Right renal cortex interstitium (tissue), 3 donors: ENCODE measurements at regions not wholly inside any gene's neighbourhood (a gene's known extent, or its start where the extent isn't known, plus 50 kb on each side); places are given as distances from the start of the nearest gene placed in this dataset.
"Not testable (repeated sequence)": the region's sequence is repeated elsewhere in the genome, so short reads cannot be mapped to it uniquely, and the experiment has no call there.

Source experiments
- DNase-seq, 3 donors: peaks; one replicate each; pipeline ENCODE4 v3.0.0-alpha.2; 2013; ENCODE audit warnings: low read depth in 3 of 3, low spot score in 2 of 3

- DNase-seq, result no peak
Observed at GRCh38 chr9:88596376-88596775, 61.4 kb downstream of the NXNL2 start.

- no peak for DNase-seq
Observed at GRCh38 chr9:88604836-88605511, 70.0 kb downstream of the NXNL2 start.

- peak in 1 of 3 donors; percentile 32 for DNase-seq
Observed at GRCh38 chr9:88605512-88606362, 70.8 kb downstream of the NXNL2 start.

- no peak for DNase-seq
Observed at GRCh38 chr9:88614359-88614758, 79.4 kb downstream of the NXNL2 start.

GRCh38 chr9:88623698-88624097 lies 88.7 kb downstream of the NXNL2 start:
- no peak for DNase-seq

GRCh38 chr9:88628114-88628513 lies 93.1 kb downstream of the NXNL2 start:
- DNase-seq, result no peak

- no peak for DNase-seq
Observed at GRCh38 chr9:88628811-88629210, 93.8 kb downstream of the NXNL2 start.

- not testable (repeated sequence) for DNase-seq
Observed at GRCh38 chr9:88630574-88630973, 95.6 kb downstream of the NXNL2 start.

- no peak for DNase-seq
Observed at GRCh38 chr9:88635151-88635550, 100.2 kb downstream of the NXNL2 start.

- no peak for DNase-seq
Observed at GRCh38 chr9:88641456-88642240, 106.7 kb downstream of the NXNL2 start.

GRCh38 chr9:88642336-88642735 lies 107.4 kb downstream of the NXNL2 start:
- no peak for DNase-seq

- no peak for DNase-seq
Observed at GRCh38 chr9:88643931-88644330, 109.0 kb downstream of the NXNL2 start.

GRCh38 chr9:88645172-88645878 lies 110.3 kb downstream of the NXNL2 start:
- no peak for DNase-seq

GRCh38 chr9:88645879-88646199 lies 110.9 kb downstream of the NXNL2 start:
- no peak for DNase-seq

GRCh38 chr9:88646539-88647300 lies 111.7 kb downstream of the NXNL2 start:
- DNase-seq, result no peak

GRCh38 chr9:88651682-88652633 lies 117.0 kb downstream of the NXNL2 start:
- no peak for DNase-seq

GRCh38 chr9:88652876-88653275 lies 117.9 kb downstream of the NXNL2 start:
- DNase-seq, result no peak

- DNase-seq, result no peak
Observed at GRCh38 chr9:88653406-88653805, 118.4 kb downstream of the NXNL2 start.

- DNase-seq, result no peak
Observed at GRCh38 chr9:88653911-88654310, 118.9 kb downstream of the NXNL2 start.
